Cardiac fibroblast (primary cell): ENCODE measurements at regions not wholly inside any gene's neighbourhood (a gene's known extent, or its start where the extent isn't known, plus 50 kb on each side); places are given as distances from the start of the nearest gene placed in this dataset.
A peak's percentile ranks its signal among the peaks of the same experiment; 100 is the strongest.

Experiments used
- DNase-seq, 2 donors: peaks; one replicate each; pipeline versions ENCODE4 v3.0.0 to v3.0.0-alpha.2; 2010; ENCODE audit warnings: low read depth in 2 of 2
- H3K4me3 ChIP-seq, 2 donors: replicated peaks in 1 of 2; 1 replicate in 1 of 2; 2 replicates in 1 of 2; pipeline ENCODE4 v1.5.1; 2011; ENCODE audit warnings: low read depth in 2 of 2, low read length in 2 of 2, mild to moderate bottlenecking in 2 of 2, moderate library complexity in 1 of 2
- CTCF ChIP-seq: IDR thresholded peaks from one replicate; pipeline ENCODE4 v1.5.1; 2011; ENCODE audit warnings: low read depth, mild to moderate bottlenecking, low read length, inconsistent platforms

GRCh38 chr18:10318691-10318970, 135.8 kb upstream of the APCDD1 start:
- TF ChIP-seq CTCF, result no peak
- no peak overlapping the region for H3K4me3 ChIP-seq
- peak; percentile 2 to 12 for DNase-seq

- DNase-seq, result no peak
- no peak overlapping the region for H3K4me3 ChIP-seq
- TF ChIP-seq CTCF, result no peak
Observed at GRCh38 chr18:10319026-10319425, 135.4 kb upstream of the APCDD1 start.

- no peak overlapping the region for H3K4me3 ChIP-seq
- no peak for DNase-seq
- no peak for TF ChIP-seq CTCF
Observed at GRCh38 chr18:10319914-10320600, 134.4 kb upstream of the APCDD1 start.

GRCh38 chr18:10320791-10321190, 133.6 kb upstream of the APCDD1 start:
- H3K4me3 ChIP-seq, result no peak overlapping the region
- TF ChIP-seq CTCF, result no peak
- peak; percentile 6 to 51 for DNase-seq

- no peak for DNase-seq
- TF ChIP-seq CTCF, result no peak
- no peak overlapping the region for H3K4me3 ChIP-seq
Observed at GRCh38 chr18:10321576-10321975, 132.9 kb upstream of the APCDD1 start.

GRCh38 chr18:10322004-10322403, 132.4 kb upstream of the APCDD1 start:
- no peak overlapping the region for H3K4me3 ChIP-seq
- no peak for DNase-seq
- TF ChIP-seq CTCF, result no peak

GRCh38 chr18:10322435-10322834, 132.0 kb upstream of the APCDD1 start:
- DNase-seq, result no peak
- H3K4me3 ChIP-seq, result no peak overlapping the region
- no peak for TF ChIP-seq CTCF
